WERI-Rb-1 (cell line): ENCODE measurements at regions not wholly inside any gene's neighbourhood (a gene's known extent, or its start where the extent isn't known, plus 50 kb on each side); places are given as distances from the start of the nearest gene placed in this dataset.
A peak's percentile ranks its signal among the peaks of the same experiment; 100 is the strongest.

ENCODE experiments used
- DNase-seq: peaks from one replicate; pipeline ENCODE4 v3.0.0-alpha.2; 2020
- H3K27ac ChIP-seq: fragments of 250-450 bp; sonication (Bioruptor Pico); 2 replicates; pipeline ENCODE4 v1.5.1; 2020; ENCODE audit warnings: mild to moderate bottlenecking, moderate library complexity
- H3K27me3 ChIP-seq: fragments of 250-450 bp; sonication (Bioruptor Pico); 2 replicates; pipeline ENCODE4 v1.5.1; 2021; ENCODE audit warnings: mild to moderate bottlenecking, low read depth, moderate library complexity; ENCODE audit not compliant: insufficient read depth, severe bottlenecking
- H3K36me3 ChIP-seq: fragments of 250-450 bp; sonication (Bioruptor Pico); 2 replicates; pipeline ENCODE4 v1.5.1; 2020; ENCODE audit warnings: mild to moderate bottlenecking, moderate library complexity
- H3K4me3 ChIP-seq: 2 replicates; pipeline ENCODE4 v1.5.1; 2011; ENCODE audit warnings: low read depth, mild to moderate bottlenecking, control low read depth, low read length
- H3K9me3 ChIP-seq: fragments of 250-450 bp; sonication (Bioruptor Pico); 2 replicates; pipeline ENCODE4 v1.5.1; 2021; ENCODE audit warnings: mild to moderate bottlenecking, moderate library complexity; ENCODE audit not compliant: severe bottlenecking
- TF ChIP-seq, protein P1 (sequence below): IDR thresholded peaks from 2 replicates; pipeline ENCODE4 v1.5.1; 2011; ENCODE audit warnings: low read depth, mild to moderate bottlenecking, control low read depth, inconsistent platforms, low read length

DNA sequence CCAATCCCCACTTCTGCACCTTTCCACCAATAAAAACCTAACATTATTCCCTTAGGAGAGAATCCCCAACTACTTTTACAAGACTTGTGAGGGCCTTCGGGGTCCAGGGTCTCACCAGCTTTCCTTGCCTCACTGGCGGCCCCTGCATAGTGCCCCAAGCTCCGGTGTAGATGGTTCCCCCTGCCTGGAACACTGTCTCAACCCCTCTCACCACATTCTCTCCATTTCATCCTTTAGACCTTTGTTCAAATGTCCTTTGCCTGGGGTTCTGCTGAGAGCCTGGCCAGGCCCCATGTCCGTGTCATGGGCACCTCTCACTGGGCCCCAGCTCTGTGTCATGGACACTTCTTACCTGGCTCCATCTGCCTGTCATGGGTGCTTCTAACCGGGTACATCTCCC is 64.5 kb upstream of the SORCS3 start:
- no peak overlapping the region for H3K4me3 ChIP-seq

GRCh38 chr10:104577163-104577562 is 63.9 kb upstream of the SORCS3 start:
- H3K27ac ChIP-seq, result no peak overlapping the region
- H3K36me3 ChIP-seq, result no peaks in the 10 kb centered on the region
- no peaks in the 10 kb centered on the region for H3K9me3 ChIP-seq
- H3K27me3 ChIP-seq, result no peaks in the 10 kb centered on the region
- no peak overlapping the region for H3K4me3 ChIP-seq
- TF ChIP-seq, protein P1, sequence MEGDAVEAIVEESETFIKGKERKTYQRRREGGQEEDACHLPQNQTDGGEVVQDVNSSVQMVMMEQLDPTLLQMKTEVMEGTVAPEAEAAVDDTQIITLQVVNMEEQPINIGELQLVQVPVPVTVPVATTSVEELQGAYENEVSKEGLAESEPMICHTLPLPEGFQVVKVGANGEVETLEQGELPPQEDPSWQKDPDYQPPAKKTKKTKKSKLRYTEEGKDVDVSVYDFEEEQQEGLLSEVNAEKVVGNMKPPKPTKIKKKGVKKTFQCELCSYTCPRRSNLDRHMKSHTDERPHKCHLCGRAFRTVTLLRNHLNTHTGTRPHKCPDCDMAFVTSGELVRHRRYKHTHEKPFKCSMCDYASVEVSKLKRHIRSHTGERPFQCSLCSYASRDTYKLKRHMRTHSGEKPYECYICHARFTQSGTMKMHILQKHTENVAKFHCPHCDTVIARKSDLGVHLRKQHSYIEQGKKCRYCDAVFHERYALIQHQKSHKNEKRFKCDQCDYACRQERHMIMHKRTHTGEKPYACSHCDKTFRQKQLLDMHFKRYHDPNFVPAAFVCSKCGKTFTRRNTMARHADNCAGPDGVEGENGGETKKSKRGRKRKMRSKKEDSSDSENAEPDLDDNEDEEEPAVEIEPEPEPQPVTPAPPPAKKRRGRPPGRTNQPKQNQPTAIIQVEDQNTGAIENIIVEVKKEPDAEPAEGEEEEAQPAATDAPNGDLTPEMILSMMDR, result no peak
- DNase-seq, result no peak

More for the DNA sequence above, 64.5 kb upstream of the SORCS3 start:
- no peak for DNase-seq
- Histone ChIP-seq H3K27me3 (no peaks in the 10 kb centered on the region), H3K9me3 (no peaks in the 10 kb centered on the region), H3K27ac (no peak overlapping the region), H3K36me3 (no peaks in the 10 kb centered on the region)
- TF ChIP-seq, protein P1, result no peak

DNA sequence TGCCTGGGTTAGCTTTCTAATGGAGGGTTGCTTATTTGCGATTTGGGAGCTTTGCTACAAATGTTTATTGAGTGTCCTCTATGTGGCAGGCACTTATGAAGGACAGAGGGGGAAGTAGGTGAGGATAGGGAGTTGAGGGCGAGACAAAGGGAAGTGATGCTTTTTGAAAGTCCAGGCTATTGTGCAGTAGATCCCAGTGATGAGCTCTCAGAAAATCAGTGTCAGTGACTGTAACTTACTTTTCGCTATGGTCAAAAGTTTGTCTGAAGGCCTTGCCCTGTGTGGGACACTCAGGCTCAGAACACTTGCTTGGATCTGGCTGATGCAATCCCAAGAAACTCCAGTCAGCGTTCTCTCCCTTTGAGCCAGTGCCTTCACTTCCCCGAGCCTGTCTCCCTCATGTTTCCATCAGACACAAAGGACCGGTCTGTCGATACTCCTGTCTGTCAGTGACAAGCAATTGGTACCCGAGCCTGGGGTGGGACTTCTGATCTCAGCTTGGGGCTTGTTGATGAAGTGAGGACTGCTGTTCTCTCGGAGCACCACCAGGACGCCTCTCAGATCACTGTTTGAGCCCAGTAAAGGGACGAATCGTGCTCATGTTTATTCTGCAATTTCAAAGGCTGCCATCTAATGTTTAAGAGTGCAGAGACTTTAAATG is 63.1 kb upstream of the SORCS3 start:
- TF ChIP-seq, protein P1, result 0 out of 2 replicates have a peak, but pooled peaks have one; percentile 15
- no peaks in the 10 kb centered on the region for H3K36me3 ChIP-seq
- no peak for DNase-seq
- H3K9me3 ChIP-seq, result no peaks in the 10 kb centered on the region
- H3K27me3 ChIP-seq, result no peaks in the 10 kb centered on the region
- H3K27ac ChIP-seq, result no peak overlapping the region
- H3K4me3 ChIP-seq, result no peak overlapping the region

- Histone ChIP-seq H3K36me3 (no peaks in the 10 kb centered on the region), H3K9me3 (no peaks in the 10 kb centered on the region), H3K4me3 (no peak overlapping the region), H3K27ac (no peak overlapping the region), H3K27me3 (no peaks in the 10 kb centered on the region)
- TF ChIP-seq, protein P1, result no peak
- no peak for DNase-seq
Measured at GRCh38 chr10:104578671-104579070, 62.4 kb upstream of the SORCS3 start.

- H3K27me3 ChIP-seq, result no peaks in the 10 kb centered on the region
- H3K4me3 ChIP-seq, result no peak overlapping the region
- no peaks in the 10 kb centered on the region for H3K36me3 ChIP-seq
- H3K27ac ChIP-seq, result no peak overlapping the region
- no peaks in the 10 kb centered on the region for H3K9me3 ChIP-seq
- TF ChIP-seq, protein P1, result no peak
- DNase-seq, result no peak
Measured at GRCh38 chr10:104579136-104579535, 62.0 kb upstream of the SORCS3 start.

DNA sequence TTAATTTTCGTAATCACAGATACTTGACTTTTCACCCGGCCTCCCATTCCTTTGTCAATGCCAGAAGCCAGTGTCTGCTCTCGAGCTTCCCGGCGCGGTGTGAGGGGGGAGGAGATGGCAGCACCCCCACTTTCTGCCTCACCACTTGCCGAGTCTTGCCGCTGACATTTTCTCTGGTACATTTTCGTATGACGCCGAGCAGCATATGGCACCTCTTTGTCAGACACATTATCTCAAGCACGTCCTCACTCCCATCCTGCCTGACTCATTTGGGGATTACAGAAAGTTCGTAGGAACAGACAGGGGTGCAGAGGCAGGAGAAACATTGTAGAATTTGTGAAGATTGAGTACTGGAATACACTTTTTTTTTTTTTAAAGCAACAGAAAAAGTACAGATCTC is 60.8 kb upstream of the SORCS3 start:
- H3K27me3 ChIP-seq, result no peaks in the 10 kb centered on the region
- no peak overlapping the region for H3K27ac ChIP-seq
- no peaks in the 10 kb centered on the region for H3K9me3 ChIP-seq
- TF ChIP-seq, protein P1, result no peak
- H3K36me3 ChIP-seq, result no peaks in the 10 kb centered on the region
- peak; percentile 25 for DNase-seq
- H3K4me3 ChIP-seq, result peak overlapping the region; percentile 36
